ENCODE measurements at regions not wholly inside any gene's neighbourhood (a gene's known extent, or its start where the extent isn't known, plus 50 kb on each side); places are given as distances from the start of the nearest gene placed in this dataset.

GRCh38 chr6:122347280-122347679 lies 52.2 kb upstream of the HSF2 start:
- no peak for TF ChIP-seq GLIS1 (tag by site-specific recombination; IDR thresholded peaks at IDR 0.05)
- no peak for TF ChIP-seq ZSCAN5A (tag by site-specific recombination; IDR thresholded peaks at IDR 0.05)
- TF ChIP-seq ZNF274 (IDR thresholded peaks at IDR 0.05; ENCODE audit: low read length), result no peak
- TF ChIP-seq ZNF274 (tag by site-specific recombination; IDR thresholded peaks at IDR 0.05; ENCODE audit: borderline replicate concordance), result no peak
- TF ChIP-seq CTCF (tag by site-specific recombination; IDR thresholded peaks at IDR 0.05), result no peak
- no peak for TF ChIP-seq ZNF530 (tag by site-specific recombination; IDR thresholded peaks at IDR 0.05; ENCODE audit: low read depth)
- no peak for TF ChIP-seq ZNF555 (tag by site-specific recombination; conservative IDR thresholded peaks at IDR 0.05)
- no peak for TF ChIP-seq ZNF19 (tag by site-specific recombination; IDR thresholded peaks at IDR 0.05; ENCODE audit: low read depth)
- TF ChIP-seq ZNF501 (tag by site-specific recombination; IDR thresholded peaks at IDR 0.05), result no peak
- TF ChIP-seq PRDM2 (tag by site-specific recombination; IDR thresholded peaks at IDR 0.05; ENCODE audit: borderline replicate concordance), result no peak
- TF ChIP-seq ZNF223 (tag by site-specific recombination; IDR thresholded peaks at IDR 0.05), result no peak
- no peak for TF ChIP-seq PBX3 (CRISPR knock-in tag; IDR thresholded peaks at IDR 0.05)
- TF ChIP-seq ZNF518A (tag by site-specific recombination; conservative IDR thresholded peaks at IDR 0.05; ENCODE audit: low read depth), result no peak
- no peak for TF ChIP-seq ZNF624 (tag by site-specific recombination; IDR thresholded peaks at IDR 0.05)
- no peak for TF ChIP-seq OVOL3 (tag by site-specific recombination; IDR thresholded peaks at IDR 0.05)
